ENCODE measurements at regions not wholly inside any gene's neighbourhood (a gene's known extent, or its start where the extent isn't known, plus 50 kb on each side); places are given as distances from the start of the nearest gene placed in this dataset.

DNA sequence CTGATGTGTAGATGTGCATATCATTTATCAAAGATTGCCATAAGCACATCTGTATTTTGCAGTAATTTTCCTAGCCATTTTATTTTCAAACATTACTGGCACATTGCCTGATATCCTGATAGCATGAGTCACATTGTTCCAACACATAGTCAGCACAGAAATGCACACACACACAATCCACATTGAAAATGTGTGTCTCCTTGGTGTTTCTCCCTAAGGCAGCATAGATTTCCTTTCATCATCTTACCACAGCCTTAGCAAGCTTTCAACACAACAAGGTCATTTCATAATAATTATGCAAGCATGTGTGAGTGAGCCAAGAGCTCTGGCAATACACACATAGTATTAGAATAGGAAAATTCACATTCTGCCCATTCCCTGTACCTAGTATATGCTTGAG, 245.4 kb upstream of the MEIS1 start:
- no peak overlapping the region for H2AFZ ChIP-seq (ENCODE audit: low read depth)
- H3K27me3 ChIP-seq (ENCODE audit: insufficient read depth): no peaks in the 10 kb centered on the region
- CTCF ChIA-PET: no interaction called here
- no peaks in the 10 kb centered on the region; a peak in 1 of 4 replicates for H3K4me1 ChIP-seq (ENCODE audit: control insufficient read depth in 1 of 2, insufficient read depth in 2 of 2, low read depth in 1 of 2, low read length in 1 of 2)
- no peaks in the 10 kb centered on the region for H3K9me2 ChIP-seq
- H3K27ac ChIP-seq (ENCODE audit: low read depth in 2 of 2, low read length in 1 of 2): no peak overlapping the region
- H3K79me2 ChIP-seq (ENCODE audit: insufficient read depth): no peaks in the 10 kb centered on the region
- no peak overlapping the region for H3K4me3 ChIP-seq (ENCODE audit: low read depth in 2 of 2, low read length in 1 of 2)
- H3F3A ChIP-seq (replicated peaks; ENCODE audit: insufficient read depth): no peaks in the 10 kb centered on the region
- no peak for TF ChIP-seq ELF1 (IDR thresholded peaks at IDR 0.05)
- H3K4me2 ChIP-seq: no peak overlapping the region
- H3K36me3 ChIP-seq (replicated peaks in 1 of 2; ENCODE audit: control insufficient read depth in 1 of 2, insufficient read depth in 2 of 2, low read length in 1 of 2): no peaks in the 10 kb centered on the region
- H4K20me1 ChIP-seq (ENCODE audit: insufficient read depth): no peaks in the 10 kb centered on the region
- POLR2A ChIA-PET: no interaction called here
- no peak overlapping the region for H3K9ac ChIP-seq
- no peaks in the 10 kb centered on the region for H3K9me3 ChIP-seq
- no peak for DNase-seq

DNA sequence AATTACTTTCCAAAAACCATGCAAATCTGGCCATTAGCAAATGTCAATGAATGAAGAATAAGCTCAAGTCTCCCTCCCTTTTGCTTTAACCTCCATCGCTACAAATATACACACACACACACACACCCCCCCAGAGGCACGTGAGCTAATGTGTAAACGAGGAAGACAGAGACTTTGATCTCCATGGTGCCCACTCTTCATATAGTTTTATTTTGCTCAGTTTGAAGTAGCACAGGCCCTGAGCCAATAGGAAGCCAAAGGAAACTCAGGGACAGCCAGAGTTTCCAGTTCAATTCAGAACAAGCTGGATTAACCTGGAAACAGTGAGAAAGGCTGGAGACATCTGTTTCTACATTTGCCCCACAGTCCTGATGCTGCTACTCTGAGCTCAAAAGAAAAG, 248.4 kb upstream of the MEIS1 start:
- no peak overlapping the region for H3K4me2 ChIP-seq

More for the DNA sequence above, 248.4 kb upstream of the MEIS1 start:
- Histone ChIP-seq H4K20me1 (ENCODE audit: insufficient read depth) (no peaks in the 10 kb centered on the region), H3K4me3 (ENCODE audit: low read depth in 2 of 2, low read length in 1 of 2) (no peak overlapping the region), H3K36me3 (replicated peaks in 1 of 2; ENCODE audit: control insufficient read depth in 1 of 2, insufficient read depth in 2 of 2, low read length in 1 of 2) (no peaks in the 10 kb centered on the region), H3K79me2 (ENCODE audit: insufficient read depth) (no peaks in the 10 kb centered on the region), H3K9me2 (no peaks in the 10 kb centered on the region), H3K27ac (ENCODE audit: low read depth in 2 of 2, low read length in 1 of 2) (no peak overlapping the region), H3K4me1 (ENCODE audit: control insufficient read depth in 1 of 2, insufficient read depth in 2 of 2, low read depth in 1 of 2, low read length in 1 of 2) (no peaks in the 10 kb centered on the region), H3F3A (replicated peaks; ENCODE audit: insufficient read depth) (no peaks in the 10 kb centered on the region), H2AFZ (ENCODE audit: low read depth) (no peak overlapping the region), H3K9ac (no peak overlapping the region), H3K9me3 (no peaks in the 10 kb centered on the region), H3K27me3 (ENCODE audit: insufficient read depth) (no peaks in the 10 kb centered on the region)
- TF ChIP-seq, protein P1, sequence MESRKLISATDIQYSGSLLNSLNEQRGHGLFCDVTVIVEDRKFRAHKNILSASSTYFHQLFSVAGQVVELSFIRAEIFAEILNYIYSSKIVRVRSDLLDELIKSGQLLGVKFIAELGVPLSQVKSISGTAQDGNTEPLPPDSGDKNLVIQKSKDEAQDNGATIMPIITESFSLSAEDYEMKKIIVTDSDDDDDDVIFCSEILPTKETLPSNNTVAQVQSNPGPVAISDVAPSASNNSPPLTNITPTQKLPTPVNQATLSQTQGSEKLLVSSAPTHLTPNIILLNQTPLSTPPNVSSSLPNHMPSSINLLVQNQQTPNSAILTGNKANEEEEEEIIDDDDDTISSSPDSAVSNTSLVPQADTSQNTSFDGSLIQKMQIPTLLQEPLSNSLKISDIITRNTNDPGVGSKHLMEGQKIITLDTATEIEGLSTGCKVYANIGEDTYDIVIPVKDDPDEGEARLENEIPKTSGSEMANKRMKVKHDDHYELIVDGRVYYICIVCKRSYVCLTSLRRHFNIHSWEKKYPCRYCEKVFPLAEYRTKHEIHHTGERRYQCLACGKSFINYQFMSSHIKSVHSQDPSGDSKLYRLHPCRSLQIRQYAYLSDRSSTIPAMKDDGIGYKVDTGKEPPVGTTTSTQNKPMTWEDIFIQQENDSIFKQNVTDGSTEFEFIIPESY (IDR thresholded peaks at IDR 0.05; ENCODE audit: borderline replicate concordance, low read depth): no peak
- TF ChIP-seq IRF3 (IDR thresholded peaks at IDR 0.05; ENCODE audit: low read depth, low read length): no peak
- TF ChIP-seq, protein P2, sequence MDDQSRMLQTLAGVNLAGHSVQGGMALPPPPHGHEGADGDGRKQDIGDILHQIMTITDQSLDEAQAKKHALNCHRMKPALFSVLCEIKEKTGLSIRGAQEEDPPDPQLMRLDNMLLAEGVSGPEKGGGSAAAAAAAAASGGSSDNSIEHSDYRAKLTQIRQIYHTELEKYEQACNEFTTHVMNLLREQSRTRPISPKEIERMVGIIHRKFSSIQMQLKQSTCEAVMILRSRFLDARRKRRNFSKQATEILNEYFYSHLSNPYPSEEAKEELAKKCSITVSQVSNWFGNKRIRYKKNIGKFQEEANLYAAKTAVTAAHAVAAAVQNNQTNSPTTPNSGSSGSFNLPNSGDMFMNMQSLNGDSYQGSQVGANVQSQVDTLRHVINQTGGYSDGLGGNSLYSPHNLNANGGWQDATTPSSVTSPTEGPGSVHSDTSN (IDR thresholded peaks at IDR 0.05): no peak
- TF ChIP-seq RFX5 (IDR thresholded peaks at IDR 0.05; ENCODE audit: low read length): no peak
- no peak for TF ChIP-seq CHD2 (IDR thresholded peaks at IDR 0.05; ENCODE audit: low read length, partially characterized antibody)
- TF ChIP-seq MEF2A (IDR thresholded peaks at IDR 0.05; ENCODE audit: borderline replicate concordance, low read depth): no peak
- TF ChIP-seq, protein P3, sequence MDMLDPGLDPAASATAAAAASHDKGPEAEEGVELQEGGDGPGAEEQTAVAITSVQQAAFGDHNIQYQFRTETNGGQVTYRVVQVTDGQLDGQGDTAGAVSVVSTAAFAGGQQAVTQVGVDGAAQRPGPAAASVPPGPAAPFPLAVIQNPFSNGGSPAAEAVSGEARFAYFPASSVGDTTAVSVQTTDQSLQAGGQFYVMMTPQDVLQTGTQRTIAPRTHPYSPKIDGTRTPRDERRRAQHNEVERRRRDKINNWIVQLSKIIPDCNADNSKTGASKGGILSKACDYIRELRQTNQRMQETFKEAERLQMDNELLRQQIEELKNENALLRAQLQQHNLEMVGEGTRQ (IDR thresholded peaks at IDR 0.05; ENCODE audit: borderline replicate concordance, low read depth, low read length): no peak
- POLR2A ChIA-PET: no interaction called here
- 26% methylated on average over 3 of the region's 3 CpGs for WGBS (ENCODE audit: low lambda C conversion rate)
- DNase-seq: no peak
- CTCF ChIA-PET: no interaction called here
